Liver (tissue), 8 donors: ENCODE measurements at regions not wholly inside any gene's neighbourhood (a gene's known extent, or its start where the extent isn't known, plus 50 kb on each side); places are given as distances from the start of the nearest gene placed in this dataset.

Experiments
- DNase-seq: peaks from one replicate; pipeline ENCODE4 v3.0.0-alpha.2; 2017; ENCODE audit warnings: low spot score
- H3K27ac ChIP-seq, 2 donors: one replicate each; pipeline ENCODE4 v1.7.0; 2013; ENCODE audit warnings: inconsistent platforms in 2 of 2, low read length in 2 of 2, control low read depth in 1 of 2, low read depth in 1 of 2, mild to moderate bottlenecking in 1 of 2
- H3K27me3 ChIP-seq, 4 donors: one replicate each; pipeline versions ENCODE4 v1.6.1 to v1.7.0; 2013; ENCODE audit warnings: low read length in 3 of 4, inconsistent platforms in 1 of 4, mild to moderate bottlenecking in 1 of 4, moderate library complexity in 1 of 4; ENCODE audit not compliant: control insufficient read depth in 4 of 4, insufficient read depth in 4 of 4
- H3K36me3 ChIP-seq, 4 donors: one replicate each; pipeline versions ENCODE4 v1.6.1 to v1.7.0; 2013; ENCODE audit warnings: low read length in 3 of 4, mild to moderate bottlenecking in 3 of 4, low read depth in 1 of 4, moderate library complexity in 1 of 4; ENCODE audit not compliant: control insufficient read depth in 4 of 4, insufficient read depth in 3 of 4
- H3K4me1 ChIP-seq, 4 donors: one replicate each; pipeline versions ENCODE4 v1.6.1 to v1.7.0; 2013; ENCODE audit warnings: low read length in 3 of 4, mild to moderate bottlenecking in 3 of 4, moderate library complexity in 1 of 4; ENCODE audit not compliant: control insufficient read depth in 4 of 4, insufficient read depth in 4 of 4
- H3K4me3 ChIP-seq, 3 donors: one replicate each; pipeline versions ENCODE4 v1.6.1 to v1.7.0; 2013; ENCODE audit warnings: low read length in 3 of 3, control low read depth in 1 of 3, low read depth in 1 of 3, mild to moderate bottlenecking in 1 of 3
- H3K9ac ChIP-seq, 2 donors: one replicate each; pipeline ENCODE4 v1.7.0; 2013; ENCODE audit warnings: low read length in 2 of 2, mild to moderate bottlenecking in 2 of 2, moderate library complexity in 2 of 2, control low read depth in 1 of 2, low read depth in 1 of 2
- H3K9me3 ChIP-seq, 4 donors: one replicate each; pipeline versions ENCODE4 v1.6.1 to v1.7.0; 2013; ENCODE audit warnings: low read length in 3 of 4; ENCODE audit not compliant: control insufficient read depth in 4 of 4
- ATF3 ChIP-seq: IDR thresholded peaks from 2 replicates; pipeline ENCODE4 v1.6.1; 2016; ENCODE audit warnings: antibody characterized with exemption
- EGR1 ChIP-seq, 2 donors: IDR thresholded peaks; 2 replicates each; pipeline ENCODE4 v1.6.1; 2016 to 2018; ENCODE audit warnings: antibody characterized with exemption in 2 of 2, low read depth in 2 of 2
- FOXA1 ChIP-seq: IDR thresholded peaks from 2 replicates; pipeline ENCODE4 v1.6.1; 2016; ENCODE audit warnings: antibody characterized with exemption
- FOXA2 ChIP-seq: IDR thresholded peaks from 2 replicates; pipeline ENCODE4 v1.6.1; 2016; ENCODE audit warnings: antibody characterized with exemption
- GABPA ChIP-seq, 2 donors: IDR thresholded peaks in 1 of 2; conservative IDR thresholded peaks in 1 of 2; 2 replicates each; pipeline ENCODE4 v1.6.1; 2016; ENCODE audit warnings: antibody characterized with exemption in 2 of 2, mild to moderate bottlenecking in 1 of 2, moderate library complexity in 1 of 2
- HNF4A ChIP-seq, 2 donors: conservative IDR thresholded peaks; 2 replicates each; pipeline ENCODE4 v1.6.1; 2016; ENCODE audit warnings: antibody characterized with exemption in 2 of 2, mild to moderate bottlenecking in 2 of 2
- HNF4G ChIP-seq: IDR thresholded peaks from 2 replicates; pipeline ENCODE4 v1.6.1; 2016; ENCODE audit warnings: antibody characterized with exemption
- JUND ChIP-seq, 2 donors: IDR thresholded peaks; 2 replicates each; pipeline ENCODE4 v1.6.1; 2016; ENCODE audit warnings: antibody characterized with exemption in 2 of 2
- NR2F2 ChIP-seq: IDR thresholded peaks from 2 replicates; pipeline ENCODE4 v1.6.1; 2016; ENCODE audit warnings: antibody characterized with exemption
- RAD21 ChIP-seq, 2 donors: IDR thresholded peaks; 2 replicates each; pipeline ENCODE4 v1.6.1; 2016; ENCODE audit warnings: antibody characterized with exemption in 2 of 2, mild to moderate bottlenecking in 2 of 2
- RXRA ChIP-seq, 2 donors: IDR thresholded peaks; 2 replicates each; pipeline ENCODE4 v1.6.1; 2017 to 2018; ENCODE audit warnings: antibody characterized with exemption in 2 of 2, mild to moderate bottlenecking in 1 of 2
- SP1 ChIP-seq: IDR thresholded peaks from 2 replicates; pipeline ENCODE4 v1.6.1; 2018; ENCODE audit warnings: antibody characterized with exemption, mild to moderate bottlenecking
- YY1 ChIP-seq: IDR thresholded peaks from 2 replicates; pipeline ENCODE4 v1.6.1; 2016; ENCODE audit warnings: antibody characterized with exemption, mild to moderate bottlenecking
- WGBS: extraction: QIAGEN DNeasy Blood & Tissue Kit; methylation state at CpG from one replicate; pipeline ENCODE4 v1.1.7; 2013; 5-methylcytosine and 5-hydroxymethylcytosine counted together
- TF ChIP-seq, protein P1 (sequence below): IDR thresholded peaks from 2 replicates; pipeline ENCODE4 v1.6.1; 2016; ENCODE audit warnings: antibody characterized with exemption, mild to moderate bottlenecking
- TF ChIP-seq, protein P2 (sequence below): IDR thresholded peaks from 2 replicates; pipeline ENCODE4 v1.6.1; 2016; ENCODE audit warnings: antibody characterized with exemption
- TF ChIP-seq, protein P3 (sequence below): fragments of 150-350 bp; IDR thresholded peaks from 2 replicates; pipeline ENCODE4 v1.5.1; 2017; ENCODE audit warnings: improper control_type of control experiment, low read depth, low read length; ENCODE audit not compliant: missing input control
- donor health status: healthy.
- donor health status: healthy.
- donor health status: healthy.
- donor health status: healthy.
- donor health status: healthy.

DNA sequence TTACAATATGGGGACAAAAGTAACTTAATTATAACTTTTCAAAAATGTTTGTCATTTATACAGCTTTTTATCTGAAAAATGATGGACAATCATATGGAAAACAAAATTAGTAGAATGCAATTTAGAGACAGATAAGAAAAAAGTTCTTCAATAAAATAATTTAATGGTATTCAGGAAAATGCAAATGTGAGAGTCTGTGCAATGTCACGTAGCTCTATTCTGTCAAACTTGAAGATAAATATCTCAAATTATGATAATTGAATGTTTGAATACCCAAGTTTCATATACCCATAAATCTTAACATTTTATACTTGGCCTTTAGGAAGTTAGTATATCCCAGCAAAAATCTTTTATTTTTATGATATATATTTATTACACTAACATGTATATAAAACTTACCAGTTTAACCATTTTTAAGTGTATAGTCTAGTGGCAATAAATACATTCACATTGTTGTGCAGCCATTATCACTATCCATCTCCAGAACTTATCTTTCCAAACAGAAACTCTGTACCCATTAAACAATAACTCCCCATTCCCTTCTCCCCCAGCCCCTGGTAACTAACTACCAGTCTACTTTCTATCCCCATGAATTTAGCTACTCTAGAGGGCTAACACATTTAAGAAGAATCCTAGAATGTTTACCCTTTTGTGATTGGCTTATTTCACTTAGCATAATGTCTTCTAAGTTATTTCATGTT lies 311.5 kb downstream of the SOCS6 start:
- H3K4me1 ChIP-seq = no peaks in the 10 kb centered on the region
- DNase-seq = no peak
- peaks cover 0 to 1% (median 0%) of the 10 kb centered on the region in 4 donors for H3K9me3 ChIP-seq
- no peak overlapping the region for H3K4me3 ChIP-seq
- H3K36me3 ChIP-seq = no peaks in the 10 kb centered on the region
- no peak overlapping the region for H3K9ac ChIP-seq
- WGBS = 70% methylated on average over 1 of the region's 1 CpG
- TF ChIP-seq EGR1 (IDR thresholded peaks at IDR 0.05; ENCODE audit: low read depth in 2 of 2) = no peak
- TF ChIP-seq GABPA (IDR thresholded peaks at IDR 0.05 in 1 of 2, conservative IDR thresholded peaks at IDR 0.05 in 1 of 2) = no peak
- no peak for TF ChIP-seq HNF4G
- no peak for TF ChIP-seq FOXA1
- TF ChIP-seq JUND (IDR thresholded peaks at IDR 0.05) = no peak
- TF ChIP-seq, protein P1, sequence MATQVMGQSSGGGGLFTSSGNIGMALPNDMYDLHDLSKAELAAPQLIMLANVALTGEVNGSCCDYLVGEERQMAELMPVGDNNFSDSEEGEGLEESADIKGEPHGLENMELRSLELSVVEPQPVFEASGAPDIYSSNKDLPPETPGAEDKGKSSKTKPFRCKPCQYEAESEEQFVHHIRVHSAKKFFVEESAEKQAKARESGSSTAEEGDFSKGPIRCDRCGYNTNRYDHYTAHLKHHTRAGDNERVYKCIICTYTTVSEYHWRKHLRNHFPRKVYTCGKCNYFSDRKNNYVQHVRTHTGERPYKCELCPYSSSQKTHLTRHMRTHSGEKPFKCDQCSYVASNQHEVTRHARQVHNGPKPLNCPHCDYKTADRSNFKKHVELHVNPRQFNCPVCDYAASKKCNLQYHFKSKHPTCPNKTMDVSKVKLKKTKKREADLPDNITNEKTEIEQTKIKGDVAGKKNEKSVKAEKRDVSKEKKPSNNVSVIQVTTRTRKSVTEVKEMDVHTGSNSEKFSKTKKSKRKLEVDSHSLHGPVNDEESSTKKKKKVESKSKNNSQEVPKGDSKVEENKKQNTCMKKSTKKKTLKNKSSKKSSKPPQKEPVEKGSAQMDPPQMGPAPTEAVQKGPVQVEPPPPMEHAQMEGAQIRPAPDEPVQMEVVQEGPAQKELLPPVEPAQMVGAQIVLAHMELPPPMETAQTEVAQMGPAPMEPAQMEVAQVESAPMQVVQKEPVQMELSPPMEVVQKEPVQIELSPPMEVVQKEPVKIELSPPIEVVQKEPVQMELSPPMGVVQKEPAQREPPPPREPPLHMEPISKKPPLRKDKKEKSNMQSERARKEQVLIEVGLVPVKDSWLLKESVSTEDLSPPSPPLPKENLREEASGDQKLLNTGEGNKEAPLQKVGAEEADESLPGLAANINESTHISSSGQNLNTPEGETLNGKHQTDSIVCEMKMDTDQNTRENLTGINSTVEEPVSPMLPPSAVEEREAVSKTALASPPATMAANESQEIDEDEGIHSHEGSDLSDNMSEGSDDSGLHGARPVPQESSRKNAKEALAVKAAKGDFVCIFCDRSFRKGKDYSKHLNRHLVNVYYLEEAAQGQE = no peak
- TF ChIP-seq, protein P2, sequence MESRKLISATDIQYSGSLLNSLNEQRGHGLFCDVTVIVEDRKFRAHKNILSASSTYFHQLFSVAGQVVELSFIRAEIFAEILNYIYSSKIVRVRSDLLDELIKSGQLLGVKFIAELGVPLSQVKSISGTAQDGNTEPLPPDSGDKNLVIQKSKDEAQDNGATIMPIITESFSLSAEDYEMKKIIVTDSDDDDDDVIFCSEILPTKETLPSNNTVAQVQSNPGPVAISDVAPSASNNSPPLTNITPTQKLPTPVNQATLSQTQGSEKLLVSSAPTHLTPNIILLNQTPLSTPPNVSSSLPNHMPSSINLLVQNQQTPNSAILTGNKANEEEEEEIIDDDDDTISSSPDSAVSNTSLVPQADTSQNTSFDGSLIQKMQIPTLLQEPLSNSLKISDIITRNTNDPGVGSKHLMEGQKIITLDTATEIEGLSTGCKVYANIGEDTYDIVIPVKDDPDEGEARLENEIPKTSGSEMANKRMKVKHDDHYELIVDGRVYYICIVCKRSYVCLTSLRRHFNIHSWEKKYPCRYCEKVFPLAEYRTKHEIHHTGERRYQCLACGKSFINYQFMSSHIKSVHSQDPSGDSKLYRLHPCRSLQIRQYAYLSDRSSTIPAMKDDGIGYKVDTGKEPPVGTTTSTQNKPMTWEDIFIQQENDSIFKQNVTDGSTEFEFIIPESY = no peak
- TF ChIP-seq NR2F2 = no peak
- no peak for TF ChIP-seq RAD21 (IDR thresholded peaks at IDR 0.05)
- no peak for TF ChIP-seq HNF4A (conservative IDR thresholded peaks at IDR 0.05)
- no peak for TF ChIP-seq FOXA2
- TF ChIP-seq ATF3 = no peak
- no peak for TF ChIP-seq YY1
- TF ChIP-seq, protein P3, sequence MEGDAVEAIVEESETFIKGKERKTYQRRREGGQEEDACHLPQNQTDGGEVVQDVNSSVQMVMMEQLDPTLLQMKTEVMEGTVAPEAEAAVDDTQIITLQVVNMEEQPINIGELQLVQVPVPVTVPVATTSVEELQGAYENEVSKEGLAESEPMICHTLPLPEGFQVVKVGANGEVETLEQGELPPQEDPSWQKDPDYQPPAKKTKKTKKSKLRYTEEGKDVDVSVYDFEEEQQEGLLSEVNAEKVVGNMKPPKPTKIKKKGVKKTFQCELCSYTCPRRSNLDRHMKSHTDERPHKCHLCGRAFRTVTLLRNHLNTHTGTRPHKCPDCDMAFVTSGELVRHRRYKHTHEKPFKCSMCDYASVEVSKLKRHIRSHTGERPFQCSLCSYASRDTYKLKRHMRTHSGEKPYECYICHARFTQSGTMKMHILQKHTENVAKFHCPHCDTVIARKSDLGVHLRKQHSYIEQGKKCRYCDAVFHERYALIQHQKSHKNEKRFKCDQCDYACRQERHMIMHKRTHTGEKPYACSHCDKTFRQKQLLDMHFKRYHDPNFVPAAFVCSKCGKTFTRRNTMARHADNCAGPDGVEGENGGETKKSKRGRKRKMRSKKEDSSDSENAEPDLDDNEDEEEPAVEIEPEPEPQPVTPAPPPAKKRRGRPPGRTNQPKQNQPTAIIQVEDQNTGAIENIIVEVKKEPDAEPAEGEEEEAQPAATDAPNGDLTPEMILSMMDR = no peak
- no peak for TF ChIP-seq RXRA (IDR thresholded peaks at IDR 0.05)
- TF ChIP-seq SP1 = no peak
- no peak overlapping the region for H3K27ac ChIP-seq
- no peaks in the 10 kb centered on the region for H3K27me3 ChIP-seq

- no peaks in the 10 kb centered on the region for H3K4me1 ChIP-seq
- no peak for DNase-seq
- no peaks in the 10 kb centered on the region for H3K27me3 ChIP-seq
- no peaks in the 10 kb centered on the region for H3K36me3 ChIP-seq
- no peak overlapping the region for H3K27ac ChIP-seq
- H3K9me3 ChIP-seq = peaks cover 0 to 1% (median 0%) of the 10 kb centered on the region in 4 donors
- no peak overlapping the region for H3K9ac ChIP-seq
- no peak overlapping the region for H3K4me3 ChIP-seq
- TF ChIP-seq HNF4A (conservative IDR thresholded peaks at IDR 0.05) (no peak), RXRA (IDR thresholded peaks at IDR 0.05) (no peak), FOXA1 (no peak), ATF3 (no peak), RAD21 (IDR thresholded peaks at IDR 0.05) (no peak), FOXA2 (no peak), SP1 (no peak), NR2F2 (no peak), HNF4G (no peak)
- TF ChIP-seq, protein P1 = no peak
Observed at GRCh38 chr18:70598406-70598805, 309.6 kb downstream of the SOCS6 start.
